Prostate gland (tissue), 2 donors: ENCODE measurements at regions not wholly inside any gene's neighbourhood (a gene's known extent, or its start where the extent isn't known, plus 50 kb on each side); places are given as distances from the start of the nearest gene placed in this dataset.

Source experiments
- CTCF ChIP-seq, 4 experiments: fragments of 200-600 bp in 2 of 4; fragments of 450-650 bp in 2 of 4; sonication (generic) in 2 of 4; IDR thresholded peaks; 1 replicate in 3 of 4; 2 replicates in 1 of 4; pipeline ENCODE4 v1.5.1; 2016 to 2019; ENCODE audit warnings: antibody characterized with exemption in 4 of 4, mild to moderate bottlenecking in 2 of 4, moderate library complexity in 2 of 4
- POLR2A ChIP-seq: fragments of 450-650 bp; IDR thresholded peaks from one replicate; pipeline ENCODE4 v1.6.1; 2016; ENCODE audit warnings: antibody characterized with exemption, mild to moderate bottlenecking

- TF ChIP-seq POLR2A, result no peak
- no peak for TF ChIP-seq CTCF (IDR thresholded peaks at IDR 0.05)
Observed at GRCh38 chr6:169938731-169939130, 187.3 kb downstream of the ERMARD start.
